ENCODE measurements at regions not wholly inside any gene's neighbourhood (a gene's known extent, or its start where the extent isn't known, plus 50 kb on each side); places are given as distances from the start of the nearest gene placed in this dataset.

DNA sequence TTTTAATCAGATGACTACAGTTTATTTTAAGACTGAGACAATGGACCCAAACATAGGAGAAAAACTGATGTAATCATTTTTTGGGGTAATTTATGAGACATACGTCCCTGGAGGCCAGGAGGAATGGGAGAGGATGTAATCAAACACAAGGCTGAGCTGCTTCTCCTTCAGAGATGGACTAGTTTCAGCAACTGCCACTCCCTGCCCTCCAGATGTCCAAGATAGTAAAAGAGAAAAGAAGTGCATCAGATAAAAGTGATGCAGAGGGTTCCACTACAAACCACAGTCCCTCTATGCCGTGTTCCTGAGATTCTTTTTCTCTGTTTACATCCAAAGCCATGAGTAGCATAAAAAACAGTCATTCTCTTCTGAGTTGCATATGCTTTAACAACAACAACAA, 101.1 kb downstream of the DACT1 start:
- Histone ChIP-seq H3K4me2 (ENCODE audit: insufficient read depth, low read length) (no peak overlapping the region), H3K36me3 (ENCODE audit: insufficient read depth, low read length) (no peaks in the 10 kb centered on the region), H3K27ac (ENCODE audit: low read length) (no peak overlapping the region), H2AFZ (ENCODE audit: low read depth, low read length) (no peak overlapping the region), H3K4me3 (ENCODE audit: low read depth in 1 of 2, low read length in 2 of 2) (no peak overlapping the region), H3K79me2 (ENCODE audit: insufficient read depth, low read length) (no peaks in the 10 kb centered on the region), H3K9ac (ENCODE audit: low read depth, low read length) (no peak overlapping the region), H3K27me3 (ENCODE audit: insufficient read depth, low read length, poor library complexity) (peaks cover 10% of the 10 kb centered on the region), H3K9me3 (ENCODE audit: insufficient read depth, low read length, severe bottlenecking) (no peaks in the 10 kb centered on the region), H3K4me1 (ENCODE audit: insufficient read depth, low read length) (no peaks in the 10 kb centered on the region), H4K20me1 (ENCODE audit: insufficient read depth, low read length) (no peaks in the 10 kb centered on the region)
- ATAC-seq (ENCODE audit: insufficient read depth, low read depth) = no peak
- DNase-seq = no peak
- TF ChIP-seq CTCF (IDR thresholded peaks at IDR 0.05; ENCODE audit: borderline replicate concordance, extremely low read depth, low read length, poor library complexity, severe bottlenecking) (no peak), EZH2 (IDR thresholded peaks at IDR 0.05; ENCODE audit: borderline replicate concordance, low read depth, low read length, severe bottlenecking) (no peak)

DNA sequence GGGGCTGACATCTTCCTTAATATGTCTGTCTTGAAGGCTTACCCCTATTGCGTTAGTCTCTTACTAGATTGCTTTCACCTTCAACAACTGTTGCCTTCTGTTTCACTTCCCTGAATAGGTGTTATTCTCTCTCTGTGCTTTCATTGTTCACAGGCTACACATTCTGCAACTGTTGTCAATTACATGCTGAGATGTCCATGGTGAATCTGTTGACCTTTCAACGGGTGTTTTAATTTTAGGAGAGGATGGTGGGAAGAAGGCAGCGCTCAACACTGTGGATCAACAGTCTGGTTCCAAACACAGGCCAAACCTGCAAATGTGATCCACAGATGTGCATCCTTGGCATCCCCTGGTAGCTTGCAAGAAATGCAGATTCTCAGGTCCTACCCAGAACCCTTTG, 101.9 kb downstream of the DACT1 start:
- ATAC-seq (ENCODE audit: insufficient read depth, low read depth) (no peak), DNase-seq (no peak)
- Histone ChIP-seq H4K20me1 (ENCODE audit: insufficient read depth, low read length) (no peaks in the 10 kb centered on the region), H3K9ac (ENCODE audit: low read depth, low read length) (no peak overlapping the region), H3K79me2 (ENCODE audit: insufficient read depth, low read length) (no peaks in the 10 kb centered on the region), H3K4me1 (ENCODE audit: insufficient read depth, low read length) (no peaks in the 10 kb centered on the region), H3K36me3 (ENCODE audit: insufficient read depth, low read length) (no peaks in the 10 kb centered on the region), H2AFZ (ENCODE audit: low read depth, low read length) (no peak overlapping the region), H3K4me3 (ENCODE audit: low read depth in 1 of 2, low read length in 2 of 2) (no peak overlapping the region), H3K27me3 (ENCODE audit: insufficient read depth, low read length, poor library complexity) (peaks cover 10% of the 10 kb centered on the region), H3K9me3 (ENCODE audit: insufficient read depth, low read length, severe bottlenecking) (no peaks in the 10 kb centered on the region), H3K27ac (ENCODE audit: low read length) (no peak overlapping the region), H3K4me2 (ENCODE audit: insufficient read depth, low read length) (no peak overlapping the region)
- TF ChIP-seq EZH2 (IDR thresholded peaks at IDR 0.05; ENCODE audit: borderline replicate concordance, low read depth, low read length, severe bottlenecking) (no peak), CTCF (IDR thresholded peaks at IDR 0.05; ENCODE audit: borderline replicate concordance, extremely low read depth, low read length, poor library complexity, severe bottlenecking) (no peak)

DNA sequence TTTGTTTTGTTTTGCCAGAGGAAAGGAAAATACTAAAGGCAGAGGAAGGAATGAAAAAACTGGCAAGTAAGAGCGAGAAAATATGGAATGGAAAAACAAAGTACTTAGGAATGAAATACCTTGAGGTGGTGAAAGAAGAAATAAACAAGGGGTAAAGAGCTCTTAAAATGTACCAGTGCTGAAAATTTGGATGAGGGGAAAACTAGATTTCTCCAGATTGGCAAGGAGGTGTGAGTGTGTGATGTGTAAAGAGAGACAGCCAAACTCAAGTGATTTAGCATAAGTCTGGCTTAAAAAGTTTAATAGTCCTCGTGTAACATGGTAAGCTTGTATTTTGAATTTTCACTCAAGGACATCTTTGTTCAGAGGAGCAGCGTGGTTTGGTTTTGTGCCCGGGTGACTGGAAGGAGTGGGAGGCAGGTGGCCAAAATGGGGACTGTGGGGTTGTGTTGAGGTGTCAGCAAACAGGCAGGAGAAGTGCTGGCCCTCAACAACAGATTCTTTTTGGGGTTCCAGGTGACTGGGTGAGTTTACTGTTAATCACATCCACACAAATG, 102.7 kb downstream of the DACT1 start:
- H2AFZ ChIP-seq (ENCODE audit: low read depth, low read length) = no peak overlapping the region
- H3K9me3 ChIP-seq (ENCODE audit: insufficient read depth, low read length, severe bottlenecking) = no peaks in the 10 kb centered on the region
- peaks cover 10% of the 10 kb centered on the region for H3K27me3 ChIP-seq (ENCODE audit: insufficient read depth, low read length, poor library complexity)
- no peak overlapping the region for H3K4me3 ChIP-seq (ENCODE audit: low read depth in 1 of 2, low read length in 2 of 2)
- H3K27ac ChIP-seq (ENCODE audit: low read length) = no peak overlapping the region
- H4K20me1 ChIP-seq (ENCODE audit: insufficient read depth, low read length) = no peaks in the 10 kb centered on the region
- H3K9ac ChIP-seq (ENCODE audit: low read depth, low read length) = no peak overlapping the region
- no peaks in the 10 kb centered on the region for H3K4me1 ChIP-seq (ENCODE audit: insufficient read depth, low read length)
- no peak overlapping the region for H3K4me2 ChIP-seq (ENCODE audit: insufficient read depth, low read length)
- DNase-seq (no peak), ATAC-seq (ENCODE audit: insufficient read depth, low read depth) (no peak)
- H3K79me2 ChIP-seq (ENCODE audit: insufficient read depth, low read length) = no peaks in the 10 kb centered on the region
- TF ChIP-seq CTCF (IDR thresholded peaks at IDR 0.05; ENCODE audit: borderline replicate concordance, extremely low read depth, low read length, poor library complexity, severe bottlenecking) = no peak
- TF ChIP-seq EZH2 (IDR thresholded peaks at IDR 0.05; ENCODE audit: borderline replicate concordance, low read depth, low read length, severe bottlenecking) = no peak
- H3K36me3 ChIP-seq (ENCODE audit: insufficient read depth, low read length) = no peaks in the 10 kb centered on the region

All from DND-41 (cell line).